ENCODE measurements at regions not wholly inside any gene's neighbourhood (a gene's known extent, or its start where the extent isn't known, plus 50 kb on each side); places are given as distances from the start of the nearest gene placed in this dataset.

DNA sequence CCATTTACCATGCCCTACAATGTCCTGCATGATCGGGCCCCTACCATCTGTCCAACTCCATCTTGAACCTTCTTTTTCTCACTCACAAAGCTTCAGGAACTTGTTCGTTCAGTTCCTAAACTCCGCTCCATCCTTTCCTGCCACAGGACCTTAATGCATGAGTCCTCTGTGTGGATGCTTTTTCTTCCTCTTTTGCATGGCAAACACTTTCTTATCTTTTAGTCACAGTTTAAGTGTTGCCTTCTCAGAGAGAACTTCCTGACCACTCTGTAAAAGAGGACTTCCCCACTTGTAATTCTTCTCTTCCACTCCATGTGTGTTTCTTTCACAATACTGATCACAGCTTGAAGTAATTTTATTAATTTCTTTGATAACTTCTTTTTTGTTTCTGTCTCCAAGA, 54.4 kb upstream of the ETV6 start:
- DNase-seq: no peak
- CTCF ChIA-PET: no interaction called here
- Histone ChIP-seq H3K4me3 (ENCODE audit: low read length) (no peak overlapping the region), H3K4me1 (ENCODE audit: insufficient read depth, low read length) (no peaks in the 10 kb centered on the region), H3K9me3 (ENCODE audit: low read length) (no peaks in the 10 kb centered on the region), H3K36me3 (ENCODE audit: insufficient read depth, low read length) (no peaks in the 10 kb centered on the region), H3K27me3 (ENCODE audit: insufficient read depth, low read length, poor library complexity, severe bottlenecking) (no peaks in the 10 kb centered on the region), H3K27ac (ENCODE audit: low read depth, low read length) (no peak overlapping the region)
- Mint-ChIP-seq H3K36me3 (no peaks in the 10 kb centered on the region), H3K27ac (no peak overlapping the region), H3K9me3 (no peaks in the 10 kb centered on the region), H3K4me1 (no peaks in the 10 kb centered on the region), H3K27me3 (peaks cover 1 to 5% of the 10 kb centered on the region in 2 donors), H3K4me3 (no peak overlapping the region)
- POLR2A ChIA-PET: no interaction called here

DNA sequence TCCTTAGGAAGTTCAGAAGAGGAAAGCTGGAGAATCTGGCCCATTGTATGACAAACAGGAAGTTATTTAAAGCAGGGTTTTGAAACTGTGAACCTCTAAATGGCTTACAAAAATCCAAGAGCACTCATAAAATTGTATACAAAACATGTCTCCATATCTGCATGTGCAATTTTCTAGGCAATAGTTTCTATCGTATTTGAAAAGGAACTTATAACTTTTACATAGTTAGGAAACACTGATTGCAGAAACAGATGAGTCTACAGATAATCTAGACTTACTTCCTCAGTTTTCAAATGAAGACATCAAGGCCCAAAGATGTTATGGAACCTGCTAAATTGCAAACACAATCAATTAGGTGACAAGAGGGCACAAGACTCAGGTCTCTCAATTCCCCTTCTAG, 53.3 kb upstream of the ETV6 start:
- no peak overlapping the region for H3K27ac Mint-ChIP-seq
- H3K4me1 ChIP-seq (ENCODE audit: insufficient read depth, low read length): no peaks in the 10 kb centered on the region
- no peak overlapping the region for H3K4me3 ChIP-seq (ENCODE audit: low read length)
- H3K36me3 ChIP-seq (ENCODE audit: insufficient read depth, low read length): no peaks in the 10 kb centered on the region
- CTCF ChIA-PET: no interaction called here
- H3K36me3 Mint-ChIP-seq: no peaks in the 10 kb centered on the region
- POLR2A ChIA-PET: no interaction called here
- peaks cover 1 to 2% of the 10 kb centered on the region in 2 donors for H3K27me3 Mint-ChIP-seq
- no peaks in the 10 kb centered on the region for H3K9me3 ChIP-seq (ENCODE audit: low read length)
- H3K4me3 Mint-ChIP-seq: no peak overlapping the region
- no peak for DNase-seq
- no peaks in the 10 kb centered on the region for H3K9me3 Mint-ChIP-seq
- H3K27ac ChIP-seq (ENCODE audit: low read depth, low read length): no peak overlapping the region
- H3K27me3 ChIP-seq (ENCODE audit: insufficient read depth, low read length, poor library complexity, severe bottlenecking): no peaks in the 10 kb centered on the region
- H3K4me1 Mint-ChIP-seq: no peaks in the 10 kb centered on the region

DNA sequence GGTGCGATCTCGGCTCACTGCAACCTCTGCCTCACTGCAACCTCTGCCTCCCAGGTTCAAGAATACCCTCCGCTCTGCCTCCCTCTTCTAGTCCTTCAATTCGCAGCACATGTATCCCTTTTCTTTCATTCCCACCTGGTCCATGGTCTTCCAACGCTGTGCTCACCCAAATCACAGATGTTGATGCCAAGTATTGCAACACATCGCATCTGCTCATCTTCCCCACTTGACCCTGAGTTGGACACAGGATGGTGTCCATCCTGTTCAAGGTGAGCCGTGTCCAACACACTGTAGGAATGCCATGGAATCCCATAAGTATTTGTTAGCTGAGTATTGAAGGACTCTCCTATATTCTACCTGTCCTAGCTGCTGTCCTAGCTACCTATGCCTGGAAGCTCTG, 50.6 kb upstream of the ETV6 start:
- H3K4me1 ChIP-seq (ENCODE audit: insufficient read depth, low read length): no peaks in the 10 kb centered on the region
- no peaks in the 10 kb centered on the region for H3K9me3 ChIP-seq (ENCODE audit: low read length)
- Mint-ChIP-seq H3K27me3 (peaks cover 0 to 1% of the 10 kb centered on the region in 2 donors), H3K36me3 (no peaks in the 10 kb centered on the region), H3K9me3 (no peaks in the 10 kb centered on the region), H3K27ac (peak overlapping the region in 1 of 8 donors; percentile 61), H3K4me1 (no peaks in the 10 kb centered on the region), H3K4me3 (no peak overlapping the region)
- no peaks in the 10 kb centered on the region for H3K36me3 ChIP-seq (ENCODE audit: insufficient read depth, low read length)
- ChIA-PET POLR2A (no interaction called here), CTCF (no interaction called here)
- H3K27me3 ChIP-seq (ENCODE audit: insufficient read depth, low read length, poor library complexity, severe bottlenecking): no peaks in the 10 kb centered on the region
- H3K27ac ChIP-seq (ENCODE audit: low read depth, low read length): no peak overlapping the region
- no peak overlapping the region for H3K4me3 ChIP-seq (ENCODE audit: low read length)
- DNase-seq: no peak
